OCI-LY7 (cell line): ENCODE measurements at regions not wholly inside any gene's neighbourhood (a gene's known extent, or its start where the extent isn't known, plus 50 kb on each side); places are given as distances from the start of the nearest gene placed in this dataset.

Experiments used
- CTCF ChIP-seq: fragments of 200-600 bp; sonication (generic); conservative IDR thresholded peaks from 2 replicates; pipeline ENCODE4 v1.5.1; 2014; ENCODE audit warnings: mild to moderate bottlenecking, antibody characterized with exemption, low read length, moderate library complexity, mixed read lengths
- EZH2phosphoT487 ChIP-seq: fragments of 200-600 bp; sonication (generic); IDR thresholded peaks from 2 replicates; pipeline ENCODE4 v1.6.1; 2018; ENCODE audit warnings: low read depth, borderline replicate concordance, mild to moderate bottlenecking, mixed run types, antibody characterized with exemption, low read length, moderate library complexity, mixed read lengths

GRCh38 chr4:14575289-14575688, 427.0 kb upstream of the CPEB2 start:
- no peak for TF ChIP-seq CTCF
- no peak for TF ChIP-seq EZH2phosphoT487
